Ureter (tissue), 1 donor: ENCODE measurements at regions not wholly inside any gene's neighbourhood (a gene's known extent, or its start where the extent isn't known, plus 50 kb on each side); places are given as distances from the start of the nearest gene placed in this dataset.

Experiments
- DNase-seq: peaks from one replicate; pipeline ENCODE4 v3.0.0-alpha.2; 2020; ENCODE audit warnings: low spot score
- donor health status: DM: yes; HTN: yes; CAD: no.

DNA sequence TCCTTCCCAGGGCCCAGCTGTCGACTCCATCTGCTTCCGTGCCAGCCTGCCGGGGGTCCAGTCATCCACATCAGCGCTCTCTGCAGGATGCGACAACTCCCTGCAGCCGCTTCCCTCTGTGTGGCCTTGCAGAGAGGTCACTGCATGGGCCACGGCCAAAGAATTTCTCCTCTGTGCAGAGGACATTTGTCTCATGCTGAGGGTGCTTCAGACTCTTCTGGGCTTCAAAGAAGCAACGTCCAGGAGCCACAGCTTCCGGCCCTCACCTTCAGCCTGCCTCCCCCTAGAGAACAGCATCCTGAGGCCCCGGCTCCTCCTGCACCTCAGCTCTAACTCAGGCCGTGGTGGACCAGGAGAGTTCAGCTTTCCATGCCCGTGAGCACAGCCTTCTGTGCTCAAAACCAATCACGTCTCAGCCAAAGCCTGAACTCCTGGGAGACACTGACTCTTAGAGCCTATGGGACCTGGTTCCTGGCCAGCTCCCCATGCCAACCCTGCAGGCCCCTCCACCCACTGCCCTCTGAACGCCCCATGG is 258.9 kb downstream of the BRD1 start:
- DNase-seq, result no peak

- peak; percentile 28 for DNase-seq
These were observed 259.5 kb downstream of the BRD1 start for GRCh38 chr22:49567899-49568750.

- peak; percentile 38 for DNase-seq
These were observed 261.0 kb downstream of the BRD1 start for GRCh38 chr22:49566693-49567092.

GRCh38 chr22:49566141-49566541 is 261.5 kb downstream of the BRD1 start:
- peak; percentile 20 for DNase-seq

DNA sequence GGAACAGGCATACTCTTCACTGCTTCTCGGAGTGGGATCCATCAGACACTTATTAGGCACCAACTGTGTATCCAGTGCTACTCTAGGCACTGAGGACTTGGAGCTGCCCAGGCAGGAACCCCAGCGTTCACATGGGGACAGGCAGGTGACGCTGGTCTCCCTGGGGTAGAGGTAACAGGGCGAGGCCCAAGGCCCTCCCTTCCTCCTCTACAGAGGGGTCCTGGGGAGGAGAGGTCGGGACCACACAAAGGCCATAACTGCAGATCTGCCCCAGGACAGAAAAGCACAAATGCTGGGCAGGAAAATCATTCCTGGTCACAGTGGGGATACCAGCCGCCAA is 262.2 kb downstream of the BRD1 start:
- DNase-seq, result no peak

GRCh38 chr22:49564666-49565515 is 262.8 kb downstream of the BRD1 start:
- DNase-seq, result peak; percentile 32

DNA sequence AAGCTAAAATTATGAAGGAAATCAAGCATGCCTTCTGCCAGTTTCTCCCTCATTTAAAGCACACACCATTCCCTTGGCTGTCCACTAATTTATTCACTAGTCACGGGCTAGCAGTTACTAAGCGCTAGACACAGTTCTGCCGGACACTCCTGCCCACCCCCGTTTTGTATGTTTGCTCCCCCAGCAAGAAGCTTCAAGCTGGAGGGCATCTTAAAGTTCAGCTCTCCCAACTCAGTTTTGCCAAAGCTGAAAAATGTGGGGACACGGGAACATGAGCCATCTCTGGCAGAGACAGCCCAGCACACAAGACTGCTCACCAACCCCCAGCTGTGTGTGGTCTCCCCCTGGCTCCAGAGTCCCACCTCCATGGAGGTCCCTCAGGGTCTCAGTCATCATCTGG is 263.6 kb downstream of the BRD1 start:
- peak; percentile 29 for DNase-seq

DNA sequence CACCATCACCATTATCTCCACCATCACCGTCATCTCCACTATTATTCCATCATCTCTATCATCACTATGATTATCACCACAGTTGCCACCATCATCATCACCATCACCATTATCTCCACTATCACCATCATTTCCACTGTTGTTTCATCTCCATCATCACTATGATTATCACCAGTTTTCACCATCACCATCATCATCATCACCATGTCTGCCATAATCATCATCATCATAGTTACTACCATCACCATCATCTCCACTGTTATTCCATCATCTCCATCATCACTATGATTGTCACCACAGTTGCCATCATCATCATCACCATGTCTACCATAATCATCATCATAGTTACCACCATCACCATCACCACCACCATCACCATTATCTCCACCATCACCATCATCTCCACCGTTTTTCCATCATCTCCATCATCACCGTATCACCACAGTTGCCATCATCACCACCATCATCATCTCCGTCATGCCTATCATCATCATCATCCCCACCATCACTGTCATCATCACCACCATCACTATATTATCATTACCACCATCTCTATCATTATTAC is 264.9 kb downstream of the BRD1 start:
- no peak for DNase-seq

DNA sequence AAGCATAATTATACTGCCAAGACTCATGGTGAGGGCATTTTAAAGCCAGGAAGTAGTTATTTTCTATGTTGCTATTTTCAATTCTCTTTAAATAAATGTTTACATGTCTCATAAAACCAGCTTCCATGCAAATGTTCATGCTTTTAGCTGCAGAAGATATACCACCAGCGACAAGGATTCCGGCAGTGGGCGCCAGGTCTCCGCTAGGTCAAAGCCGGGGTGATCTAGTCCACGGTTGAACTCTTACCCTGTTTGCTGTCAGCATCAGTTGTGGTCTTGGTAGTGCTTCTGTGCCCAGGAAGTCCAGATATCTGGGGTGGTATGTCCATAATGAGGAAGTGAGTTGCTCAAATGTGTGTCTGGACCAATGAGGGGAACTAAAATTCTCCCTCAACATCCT is 265.7 kb downstream of the BRD1 start:
- DNase-seq, result peak; percentile 14

DNA sequence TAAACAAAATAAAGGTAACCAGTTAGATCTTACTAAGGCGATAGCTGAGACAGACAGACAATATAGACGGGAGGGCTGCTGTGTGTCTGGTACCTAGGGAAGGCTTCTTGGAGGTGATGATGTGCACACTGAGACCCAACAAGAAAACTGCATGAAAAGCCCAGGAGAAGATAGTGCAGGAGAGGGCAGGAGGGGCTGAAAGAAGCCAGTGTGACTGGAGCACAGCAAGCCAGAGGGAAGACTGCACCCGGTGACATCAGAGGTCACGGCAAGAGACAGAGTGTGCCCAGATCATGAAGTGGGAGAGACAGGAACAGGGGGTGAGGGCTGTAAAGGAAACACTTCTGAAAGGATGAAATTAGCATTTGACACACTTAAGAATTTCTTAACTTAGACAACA is 266.3 kb downstream of the BRD1 start:
- DNase-seq, result peak; percentile 4

DNA sequence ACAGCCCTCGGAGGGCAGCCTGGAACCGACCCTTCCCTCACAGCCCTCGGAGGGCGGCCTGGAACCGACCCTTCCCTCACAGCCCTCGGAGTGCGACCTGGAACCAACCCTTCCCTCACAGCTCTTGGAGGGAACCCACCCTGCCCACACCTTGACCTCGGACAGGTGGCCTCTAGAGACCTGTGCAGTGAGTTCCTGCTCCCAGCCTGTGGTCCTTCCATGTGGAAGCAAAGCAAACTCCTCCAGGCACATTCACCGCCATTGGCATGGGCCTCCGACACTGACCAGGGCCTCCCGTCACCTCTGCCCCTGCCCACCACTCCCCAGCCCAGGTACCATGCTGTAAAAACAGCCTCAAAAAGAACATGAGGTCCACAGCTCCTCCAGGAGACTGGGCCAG is 272.1 kb downstream of the BRD1 start:
- no peak for DNase-seq

DNA sequence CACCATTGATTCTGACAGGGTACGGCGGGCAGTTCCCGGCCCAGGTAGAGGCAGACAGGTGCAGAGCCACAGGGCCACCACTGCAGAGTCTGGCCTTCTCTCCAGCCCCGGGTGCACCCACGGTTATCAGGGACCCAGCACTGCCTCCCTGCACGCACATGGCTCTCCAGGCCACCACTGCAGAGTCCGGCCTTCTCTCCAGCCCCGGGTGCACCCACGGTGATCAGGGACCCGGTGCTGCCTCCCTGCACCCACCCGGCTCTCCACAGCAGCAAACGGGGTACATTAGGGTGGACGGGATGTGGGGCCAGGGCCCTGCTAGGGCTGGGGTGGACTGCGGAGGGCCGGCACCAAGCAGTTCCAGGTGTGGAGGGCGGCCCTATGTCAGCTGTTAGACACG is 272.9 kb downstream of the BRD1 start:
- no peak for DNase-seq

- DNase-seq, result no peak
These were observed 273.4 kb downstream of the BRD1 start for GRCh38 chr22:49554296-49554625.

- no peak for DNase-seq
These were observed 274.0 kb downstream of the BRD1 start for GRCh38 chr22:49553518-49554295.

DNA sequence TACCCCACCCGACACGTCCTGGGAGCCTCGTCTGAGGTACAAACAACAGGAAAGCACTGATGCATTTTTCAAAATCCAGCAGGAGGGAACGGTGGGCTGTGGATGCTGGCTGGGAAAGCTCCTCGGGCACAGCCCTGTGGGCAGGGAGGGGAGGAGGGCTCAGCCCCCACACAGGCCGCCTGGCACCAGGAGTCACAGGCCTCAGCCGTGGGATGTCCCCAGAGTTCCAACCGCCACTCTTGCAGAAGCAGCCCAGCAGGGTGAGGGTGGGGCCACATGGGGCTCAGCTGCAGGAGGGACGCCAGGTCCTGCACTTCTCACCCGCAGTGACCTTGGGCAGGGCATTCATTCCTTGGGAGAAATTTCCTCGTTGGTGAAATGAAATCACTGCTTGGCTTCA is 274.6 kb downstream of the BRD1 start:
- DNase-seq, result no peak

DNA sequence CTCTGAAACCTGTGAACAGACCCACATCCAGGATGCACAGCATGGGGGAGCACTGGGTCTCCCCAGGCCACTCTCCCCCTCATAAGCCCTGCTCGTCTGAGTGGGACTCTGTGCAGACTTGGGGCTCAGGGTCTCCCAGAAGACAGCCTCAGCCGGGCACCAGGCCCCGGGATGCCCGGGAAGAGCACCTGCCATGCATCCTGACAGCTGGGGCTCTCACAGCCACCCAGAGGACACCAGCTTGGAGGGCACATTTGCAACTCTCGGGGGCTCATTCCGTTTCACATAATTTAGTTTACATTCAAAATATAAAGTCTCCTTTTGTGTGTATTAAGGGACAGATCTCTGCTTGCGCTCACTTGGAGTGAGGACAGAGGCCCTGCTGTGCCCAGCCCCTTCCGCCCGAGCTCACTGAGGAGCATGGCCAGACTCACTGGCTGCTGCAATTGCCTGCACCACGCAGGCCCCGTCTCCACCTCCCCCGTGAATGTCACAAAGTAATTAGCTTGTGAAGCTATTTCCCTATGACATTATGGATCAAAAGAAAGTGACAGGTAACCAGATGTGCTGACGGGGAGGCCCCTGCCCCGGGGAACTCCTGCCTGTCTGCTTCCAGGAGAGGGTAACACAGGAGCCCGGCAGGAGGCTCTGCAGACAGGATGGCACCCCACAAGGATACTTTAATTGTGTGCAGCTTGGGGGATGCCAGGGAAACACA is 275.6 kb downstream of the BRD1 start:
- no peak for DNase-seq

- no peak for DNase-seq
These were observed 276.2 kb downstream of the BRD1 start for GRCh38 chr22:49551446-49551845.

GRCh38 chr22:49550766-49551362 is 276.8 kb downstream of the BRD1 start:
- no peak for DNase-seq

- DNase-seq, result no peak
These were observed 277.6 kb downstream of the BRD1 start for GRCh38 chr22:49550141-49550430.

- no peak for DNase-seq
These were observed 278.2 kb downstream of the BRD1 start for GRCh38 chr22:49549256-49550140.
